A549 (cell line): ENCODE measurements at regions not wholly inside any gene's neighbourhood (a gene's known extent, or its start where the extent isn't known, plus 50 kb on each side); places are given as distances from the start of the nearest gene placed in this dataset.

Experiments
- ATAC-seq, 2 experiments: fragments of 200-7000 bp in 1 of 2; fragments of >200 bp in 1 of 2; cut with Nextera tagmentation in 1 of 2; cut with Tn5 transposase in 1 of 2; 3 replicates each; pipeline versions ENCODE4 v1.8.0 to v1.9.1; 2018 to 2020; ENCODE audit warnings: mild to moderate bottlenecking in 1 of 2, moderate library complexity in 1 of 2
- CTCF ChIA-PET: fragments of 300-600 bp; sonication (Branson Sonifier 250); formaldehyde crosslinking; extraction: SDS; loops from one replicate; lab custom pipeline; 2021; ENCODE audit warnings: antibody characterized with exemption, inconsistent platforms; lab: Yijun Ruan, JAX
- POLR2A ChIA-PET: fragments of 350-600 bp; formaldehyde crosslinking; extraction: SDS; loops from one replicate; lab custom pipeline; 2021; ENCODE audit warnings: antibody characterized with exemption, inconsistent platforms; lab: Yijun Ruan, JAX
- DNase-seq, 2 experiments: peaks; one replicate each; pipeline versions ENCODE4 v3.0.0 to v3.0.0-alpha.2; 2011 to 2016; ENCODE audit warnings: low read depth in 1 of 2, low spot score in 1 of 2
- FAIRE-seq: peaks from 2 replicates; lab custom pipeline; 2011; peaks lifted over from hg19 to GRCh38; lab: Jason Lieb, UNC
- H3K27ac ChIP-seq, 2 experiments: fragments of >200 bp; sonication (Bioruptor Twin); formaldehyde crosslinking; 3 replicates each; pipeline ENCODE4 v1.5.1; 2016 to 2017
- H3K4me1 ChIP-seq: fragments of >200 bp; sonication (Bioruptor Twin); formaldehyde crosslinking; 3 replicates; pipeline ENCODE4 v1.6.1; 2016
- H3K4me2 ChIP-seq: fragments of >200 bp; sonication (Bioruptor Twin); formaldehyde crosslinking; 3 replicates; pipeline ENCODE4 v1.6.1; 2016
- H3K4me3 ChIP-seq: fragments of >200 bp; sonication (Bioruptor Twin); formaldehyde crosslinking; 3 replicates; pipeline ENCODE4 v1.5.1; 2016
- H3K9me3 ChIP-seq: fragments of >200 bp; sonication (Bioruptor Twin); formaldehyde crosslinking; 3 replicates; pipeline ENCODE4 v1.6.1; 2016
- BHLHE40 ChIP-seq: IDR thresholded peaks from 2 replicates; pipeline ENCODE4 v1.6.1; 2012; ENCODE audit warnings: low read depth, low read length, inconsistent platforms
- CHD4 ChIP-seq: fragments of 200-600 bp; sonication (generic); IDR thresholded peaks from 2 replicates; pipeline ENCODE4 v1.6.1; 2016; ENCODE audit warnings: antibody characterized with exemption, mild to moderate bottlenecking, borderline replicate concordance
- E2F6 ChIP-seq: IDR thresholded peaks from 2 replicates; pipeline ENCODE4 v1.6.1; 2012; ENCODE audit warnings: low read depth, borderline replicate concordance
- EHF ChIP-seq: fragments of 250-450 bp; sonication (Bioruptor Pico); IDR thresholded peaks from 2 replicates; pipeline ENCODE4 v1.5.0; 2020; ENCODE audit warnings: mild to moderate bottlenecking
- EP300 ChIP-seq, 2 experiments: fragments of >200 bp; sonication (Bioruptor Twin); formaldehyde crosslinking; IDR thresholded peaks; 2 replicates in 1 of 2; 3 replicates in 1 of 2; pipeline ENCODE4 v1.6.1; 2016 to 2017
- ESRRA ChIP-seq: fragments of 150-350 bp; IDR thresholded peaks from 2 replicates; pipeline ENCODE4 v1.6.1; 2014; ENCODE audit warnings: mild to moderate bottlenecking, low read length, borderline replicate concordance
- FOSB ChIP-seq: fragments of 250-450 bp; sonication (Bioruptor Pico); IDR thresholded peaks from 2 replicates; pipeline ENCODE4 v1.5.0; 2020; ENCODE audit warnings: mild to moderate bottlenecking, moderate library complexity
- FOXS1 ChIP-seq: fragments of 250-450 bp; sonication (Bioruptor Pico); IDR thresholded peaks from 2 replicates; pipeline ENCODE4 v1.5.0; 2020; ENCODE audit warnings: mild to moderate bottlenecking, moderate library complexity
- HOXA7 ChIP-seq: fragments of 250-450 bp; sonication (Bioruptor Pico); IDR thresholded peaks from 2 replicates; pipeline ENCODE4 v1.5.0; 2020; ENCODE audit warnings: mild to moderate bottlenecking, moderate library complexity
- HOXB13 ChIP-seq: fragments of 250-450 bp; sonication (Bioruptor Pico); IDR thresholded peaks from 2 replicates; pipeline ENCODE4 v1.5.0; 2020; ENCODE audit warnings: low read depth, mild to moderate bottlenecking, moderate library complexity
- JUN ChIP-seq, 2 experiments: fragments of >200 bp; sonication (Bioruptor Twin); formaldehyde crosslinking; IDR thresholded peaks; 2 replicates in 1 of 2; 3 replicates in 1 of 2; pipeline ENCODE4 v1.6.1; 2016 to 2017
- KDM5A ChIP-seq: fragments of 200-600 bp; sonication (generic); IDR thresholded peaks from 2 replicates; pipeline ENCODE4 v1.6.1; 2016; ENCODE audit warnings: antibody characterized with exemption, mild to moderate bottlenecking
- MAZ ChIP-seq: fragments of 150-350 bp; IDR thresholded peaks from 2 replicates; pipeline ENCODE4 v1.6.1; 2014; ENCODE audit warnings: antibody characterized with exemption, low read depth, low read length, borderline replicate concordance
- MYC ChIP-seq: IDR thresholded peaks from 2 replicates; pipeline ENCODE4 v1.6.1; 2012; ENCODE audit warnings: mild to moderate bottlenecking, inconsistent platforms, low read length, improper control_type of control experiment, borderline replicate concordance
- NFE2L2 ChIP-seq: fragments of 150-350 bp; conservative IDR thresholded peaks from 2 replicates; pipeline ENCODE4 v1.6.1; 2014; ENCODE audit warnings: low read length
- NR3C1 ChIP-seq: fragments of >200 bp; sonication (Bioruptor Twin); formaldehyde crosslinking; IDR thresholded peaks from 3 replicates; pipeline ENCODE4 v1.6.1; 2017
- RFX5 ChIP-seq: fragments of 450-650 bp; IDR thresholded peaks from 2 replicates; pipeline ENCODE4 v1.7.1; 2014; ENCODE audit warnings: antibody characterized with exemption, mild to moderate bottlenecking, moderate library complexity
- ZFP36 ChIP-seq: fragments of 450-650 bp; IDR thresholded peaks from 2 replicates; pipeline ENCODE4 v1.6.1; 2014; ENCODE audit warnings: borderline replicate concordance; ENCODE audit not compliant: partially characterized antibody
- WGBS: methylation state at CpG from one replicate; pipeline ENCODE4 v1.1.6; 2017; ENCODE audit errors: missing lambda C conversion rate; 5-methylcytosine and 5-hydroxymethylcytosine counted together
- TF ChIP-seq, protein P1 (sequence below): fragments of >200 bp; sonication (Bioruptor Twin); formaldehyde crosslinking; IDR thresholded peaks from 3 replicates; pipeline ENCODE4 v1.5.1; 2016
- TF ChIP-seq, protein P2 (sequence below): fragments of 200-600 bp; sonication (generic); IDR thresholded peaks from 2 replicates; pipeline ENCODE4 v1.6.1; 2016; ENCODE audit warnings: antibody characterized with exemption, mild to moderate bottlenecking, moderate library complexity

- ChIA-PET CTCF (no interaction called here), POLR2A (no interaction called here)
- Histone ChIP-seq H3K4me3 (no peak overlapping the region), H3K4me2 (no peak overlapping the region)
- 53% methylated on average over 6 of the region's 6 CpGs for WGBS
- no peak for ATAC-seq
- no peak for FAIRE-seq
- TF ChIP-seq EP300 (IDR thresholded peaks at IDR 0.05) (no peak), KDM5A (no peak), ESRRA (no peak), HOXB13 (CRISPR knock-in tag) (no peak), ZFP36 (no peak), HOXA7 (CRISPR knock-in tag) (no peak), NR3C1 (no peak)
- TF ChIP-seq, protein P1, sequence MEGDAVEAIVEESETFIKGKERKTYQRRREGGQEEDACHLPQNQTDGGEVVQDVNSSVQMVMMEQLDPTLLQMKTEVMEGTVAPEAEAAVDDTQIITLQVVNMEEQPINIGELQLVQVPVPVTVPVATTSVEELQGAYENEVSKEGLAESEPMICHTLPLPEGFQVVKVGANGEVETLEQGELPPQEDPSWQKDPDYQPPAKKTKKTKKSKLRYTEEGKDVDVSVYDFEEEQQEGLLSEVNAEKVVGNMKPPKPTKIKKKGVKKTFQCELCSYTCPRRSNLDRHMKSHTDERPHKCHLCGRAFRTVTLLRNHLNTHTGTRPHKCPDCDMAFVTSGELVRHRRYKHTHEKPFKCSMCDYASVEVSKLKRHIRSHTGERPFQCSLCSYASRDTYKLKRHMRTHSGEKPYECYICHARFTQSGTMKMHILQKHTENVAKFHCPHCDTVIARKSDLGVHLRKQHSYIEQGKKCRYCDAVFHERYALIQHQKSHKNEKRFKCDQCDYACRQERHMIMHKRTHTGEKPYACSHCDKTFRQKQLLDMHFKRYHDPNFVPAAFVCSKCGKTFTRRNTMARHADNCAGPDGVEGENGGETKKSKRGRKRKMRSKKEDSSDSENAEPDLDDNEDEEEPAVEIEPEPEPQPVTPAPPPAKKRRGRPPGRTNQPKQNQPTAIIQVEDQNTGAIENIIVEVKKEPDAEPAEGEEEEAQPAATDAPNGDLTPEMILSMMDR = no peak
- TF ChIP-seq, protein P2, sequence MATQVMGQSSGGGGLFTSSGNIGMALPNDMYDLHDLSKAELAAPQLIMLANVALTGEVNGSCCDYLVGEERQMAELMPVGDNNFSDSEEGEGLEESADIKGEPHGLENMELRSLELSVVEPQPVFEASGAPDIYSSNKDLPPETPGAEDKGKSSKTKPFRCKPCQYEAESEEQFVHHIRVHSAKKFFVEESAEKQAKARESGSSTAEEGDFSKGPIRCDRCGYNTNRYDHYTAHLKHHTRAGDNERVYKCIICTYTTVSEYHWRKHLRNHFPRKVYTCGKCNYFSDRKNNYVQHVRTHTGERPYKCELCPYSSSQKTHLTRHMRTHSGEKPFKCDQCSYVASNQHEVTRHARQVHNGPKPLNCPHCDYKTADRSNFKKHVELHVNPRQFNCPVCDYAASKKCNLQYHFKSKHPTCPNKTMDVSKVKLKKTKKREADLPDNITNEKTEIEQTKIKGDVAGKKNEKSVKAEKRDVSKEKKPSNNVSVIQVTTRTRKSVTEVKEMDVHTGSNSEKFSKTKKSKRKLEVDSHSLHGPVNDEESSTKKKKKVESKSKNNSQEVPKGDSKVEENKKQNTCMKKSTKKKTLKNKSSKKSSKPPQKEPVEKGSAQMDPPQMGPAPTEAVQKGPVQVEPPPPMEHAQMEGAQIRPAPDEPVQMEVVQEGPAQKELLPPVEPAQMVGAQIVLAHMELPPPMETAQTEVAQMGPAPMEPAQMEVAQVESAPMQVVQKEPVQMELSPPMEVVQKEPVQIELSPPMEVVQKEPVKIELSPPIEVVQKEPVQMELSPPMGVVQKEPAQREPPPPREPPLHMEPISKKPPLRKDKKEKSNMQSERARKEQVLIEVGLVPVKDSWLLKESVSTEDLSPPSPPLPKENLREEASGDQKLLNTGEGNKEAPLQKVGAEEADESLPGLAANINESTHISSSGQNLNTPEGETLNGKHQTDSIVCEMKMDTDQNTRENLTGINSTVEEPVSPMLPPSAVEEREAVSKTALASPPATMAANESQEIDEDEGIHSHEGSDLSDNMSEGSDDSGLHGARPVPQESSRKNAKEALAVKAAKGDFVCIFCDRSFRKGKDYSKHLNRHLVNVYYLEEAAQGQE = no peak
- TF ChIP-seq, all 56 proteins: peak for 0
- Histone ChIP-seq H3K4me1 (no peaks in the 10 kb centered on the region), H3K9me3 (no peaks in the 10 kb centered on the region), H3K27ac (no peak overlapping the region)
- DNase-seq = no peak
These were observed 809.4 kb downstream of the TYW1 start for GRCh38 chr7:67805921-67806471.

- ChIA-PET POLR2A (no interaction called here), CTCF (interaction anchor here (0.8 kb wide), 1 partner anchor 11 kb away, joined by 4 read pairs; no protein-coding TSS in a partner anchor)
- H3K9me3 ChIP-seq = no peaks in the 10 kb centered on the region; the same call in 2 of the 3 replicates
- TF ChIP-seq MYC = no peak
- no peak for TF ChIP-seq MAZ
- no peak for TF ChIP-seq FOSB (CRISPR knock-in tag)
- TF ChIP-seq, protein P2 = no peak
- no peak for TF ChIP-seq E2F6
- no peak for TF ChIP-seq FOXS1
- no peak for TF ChIP-seq CHD4
- no peak for TF ChIP-seq HOXB13 (CRISPR knock-in tag)
- TF ChIP-seq, protein P1 = no peak
- no peak for TF ChIP-seq NFE2L2
- TF ChIP-seq EHF (CRISPR knock-in tag) = no peak
- no peak for TF ChIP-seq BHLHE40
- TF ChIP-seq RFX5 = no peak
- no peak for TF ChIP-seq JUN (IDR thresholded peaks at IDR 0.05)
- 23% methylated on average over 5 of the region's 5 CpGs for WGBS
- no peak for ATAC-seq
- no peak overlapping the region for H3K4me2 ChIP-seq
- no peak for DNase-seq
- H3K4me3 ChIP-seq = no peak overlapping the region
- H3K4me1 ChIP-seq = no peaks in the 10 kb centered on the region
- no peak for FAIRE-seq
- H3K27ac ChIP-seq = no peak overlapping the region
These were observed 811.2 kb downstream of the TYW1 start for GRCh38 chr7:67807826-67808225.
